ENCODE measurements at regions not wholly inside any gene's neighbourhood (a gene's known extent, or its start where the extent isn't known, plus 50 kb on each side); places are given as distances from the start of the nearest gene placed in this dataset.

GRCh38 chr1:217955723-217956122 lies 324.6 kb downstream of the SPATA17 start:
- CTCF ChIA-PET (ENCODE audit: unreplicated experiment), result no interaction called here
- DNase-seq (ENCODE audit: low spot score), result no peak
- intact Hi-C loops (cut with micrococcal nuclease; ENCODE audit: unreplicated experiment), result no loop called here
- Histone ChIP-seq H3K36me3 (ENCODE audit: insufficient read depth, low read length) (no peaks in the 10 kb centered on the region), H3K79me2 (ENCODE audit: insufficient read depth, low read depth, low read length) (no peaks in the 10 kb centered on the region), H3K4me3 (ENCODE audit: low read depth, low read length, poor library complexity, severe bottlenecking) (no peak overlapping the region), H3K4me1 (ENCODE audit: insufficient read depth, low read length, poor library complexity, severe bottlenecking) (no peaks in the 10 kb centered on the region), H3K9me3 (ENCODE audit: low read length) (no peaks in the 10 kb centered on the region), H3K27ac (ENCODE audit: low read depth, low read length, poor library complexity, severe bottlenecking) (no peak overlapping the region), H3K9me2 (ENCODE audit: insufficient read depth, low read length) (no peaks in the 10 kb centered on the region), H3K4me2 (ENCODE audit: low read length) (no peak overlapping the region), H4K20me1 (ENCODE audit: insufficient read depth, low read length) (no peaks in the 10 kb centered on the region), H2AFZ (ENCODE audit: low read length) (no peak overlapping the region)
- TF ChIP-seq CTCF (conservative IDR thresholded peaks at IDR 0.05; ENCODE audit: low read length) (no peak), EZH2phosphoT487 (IDR thresholded peaks at IDR 0.05; ENCODE audit: borderline replicate concordance, low read depth, low read length) (no peak)
- BruUV-seq (replicated peaks), result no TSS peak
- POLR2A ChIA-PET, result interaction anchor here (0.6 kb wide), 1 partner anchor 287 kb away, joined by 3 read pairs; no protein-coding TSS in a partner anchor

- H3K79me2 ChIP-seq (ENCODE audit: insufficient read depth, low read depth, low read length), result no peaks in the 10 kb centered on the region
- no peaks in the 10 kb centered on the region for H3K9me2 ChIP-seq (ENCODE audit: insufficient read depth, low read length)
- H3K36me3 ChIP-seq (ENCODE audit: insufficient read depth, low read length), result no peaks in the 10 kb centered on the region
- CTCF ChIA-PET (ENCODE audit: unreplicated experiment), result no interaction called here
- H3K4me3 ChIP-seq (ENCODE audit: low read depth, low read length, poor library complexity, severe bottlenecking), result no peak overlapping the region
- no TSS peak for BruUV-seq (replicated peaks)
- no peak for DNase-seq (ENCODE audit: low spot score)
- H3K4me1 ChIP-seq (ENCODE audit: insufficient read depth, low read length, poor library complexity, severe bottlenecking), result no peaks in the 10 kb centered on the region
- no peak for TF ChIP-seq EZH2phosphoT487 (IDR thresholded peaks at IDR 0.05; ENCODE audit: borderline replicate concordance, low read depth, low read length)
- TF ChIP-seq CTCF (conservative IDR thresholded peaks at IDR 0.05; ENCODE audit: low read length), result no peak
- no peaks in the 10 kb centered on the region for H4K20me1 ChIP-seq (ENCODE audit: insufficient read depth, low read length)
- H3K9me3 ChIP-seq (ENCODE audit: low read length), result no peaks in the 10 kb centered on the region
- POLR2A ChIA-PET, result no interaction called here
- H3K4me2 ChIP-seq (ENCODE audit: low read length), result no peak overlapping the region
- no peak overlapping the region for H3K27ac ChIP-seq (ENCODE audit: low read depth, low read length, poor library complexity, severe bottlenecking)
- no peak overlapping the region for H2AFZ ChIP-seq (ENCODE audit: low read length)
- intact Hi-C loops (cut with micrococcal nuclease; ENCODE audit: unreplicated experiment), result no loop called here
Observed at GRCh38 chr1:217965156-217965786, 319.8 kb upstream of the RRP15 start.

GRCh38 chr1:217968085-217968484 lies 317.0 kb upstream of the RRP15 start:
- H2AFZ ChIP-seq (ENCODE audit: low read length), result no peak overlapping the region
- no peak for DNase-seq (ENCODE audit: low spot score)
- POLR2A ChIA-PET, result no interaction called here
- no peaks in the 10 kb centered on the region for H3K36me3 ChIP-seq (ENCODE audit: insufficient read depth, low read length)
- TF ChIP-seq CTCF (conservative IDR thresholded peaks at IDR 0.05; ENCODE audit: low read length), result no peak
- no peak for TF ChIP-seq EZH2phosphoT487 (IDR thresholded peaks at IDR 0.05; ENCODE audit: borderline replicate concordance, low read depth, low read length)
- no peaks in the 10 kb centered on the region for H3K4me1 ChIP-seq (ENCODE audit: insufficient read depth, low read length, poor library complexity, severe bottlenecking)
- H3K4me3 ChIP-seq (ENCODE audit: low read depth, low read length, poor library complexity, severe bottlenecking), result no peak overlapping the region
- no peaks in the 10 kb centered on the region for H3K9me2 ChIP-seq (ENCODE audit: insufficient read depth, low read length)
- intact Hi-C loops (cut with micrococcal nuclease; ENCODE audit: unreplicated experiment), result no loop called here
- CTCF ChIA-PET (ENCODE audit: unreplicated experiment), result no interaction called here
- no TSS peak for BruUV-seq (replicated peaks)
- no peaks in the 10 kb centered on the region for H4K20me1 ChIP-seq (ENCODE audit: insufficient read depth, low read length)
- no peaks in the 10 kb centered on the region for H3K79me2 ChIP-seq (ENCODE audit: insufficient read depth, low read depth, low read length)
- no peak overlapping the region for H3K4me2 ChIP-seq (ENCODE audit: low read length)
- H3K27ac ChIP-seq (ENCODE audit: low read depth, low read length, poor library complexity, severe bottlenecking), result no peak overlapping the region
- H3K9me3 ChIP-seq (ENCODE audit: low read length), result no peaks in the 10 kb centered on the region
